ENCODE measurements at regions not wholly inside any gene's neighbourhood (a gene's known extent, or its start where the extent isn't known, plus 50 kb on each side); places are given as distances from the start of the nearest gene placed in this dataset.

GRCh38 chr11:93067881-93068390, 98.5 kb downstream of the MTNR1B start:
- TF ChIP-seq POLR2AphosphoS5 (IDR thresholded peaks at IDR 0.05; ENCODE audit: low read length) (no peak), MAX (IDR thresholded peaks at IDR 0.05; ENCODE audit: low read depth, low read length) (no peak), CREB1 (IDR thresholded peaks at IDR 0.05; ENCODE audit: low read depth) (no peak), REST (IDR thresholded peaks at IDR 0.05; ENCODE audit: low read depth, low read length) (no peak), EZH2 (IDR thresholded peaks at IDR 0.05; ENCODE audit: borderline replicate concordance, control insufficient read depth, low read depth, low read length) (no peak), TAF1 (IDR thresholded peaks at IDR 0.05; ENCODE audit: borderline replicate concordance, low read depth, low read length) (no peak), EED (IDR thresholded peaks at IDR 0.05; ENCODE audit: low read depth) (no peak), POLR2A (IDR thresholded peaks at IDR 0.05; ENCODE audit: low read depth, low read length) (no peak), ZNF622 (IDR thresholded peaks at IDR 0.05) (no peak)

Measured in GM12878 (cell line).